HepG2 (cell line): ENCODE measurements at regions not wholly inside any gene's neighbourhood (a gene's known extent, or its start where the extent isn't known, plus 50 kb on each side); places are given as distances from the start of the nearest gene placed in this dataset.

ENCODE experiments used
- CAMTA2 ChIP-seq: sonication (generic); formaldehyde crosslinking; IDR thresholded peaks from 2 replicates; pipeline ENCODE4 v1.4.0; 2020; ENCODE audit warnings: mild to moderate bottlenecking, missing genetic modification reagents, borderline replicate concordance
- CHD2 ChIP-seq: IDR thresholded peaks from 2 replicates; pipeline ENCODE4 v1.6.1; 2011; ENCODE audit warnings: low read depth, low read length, improper control_type of control experiment
- CTCF ChIP-seq: sonication (generic); formaldehyde crosslinking; IDR thresholded peaks from 2 replicates; pipeline ENCODE4 v1.5.0; 2020; ENCODE audit warnings: mild to moderate bottlenecking, missing genetic modification reagents, moderate library complexity
- SP1 ChIP-seq, 2 experiments: fragments of 450-650 bp in 1 of 2; sonication (generic) in 1 of 2; formaldehyde crosslinking in 1 of 2; IDR thresholded peaks; 2 replicates each; pipeline versions ENCODE4 v1.4.0 to v1.6.1; 2016 to 2020; ENCODE audit warnings: missing genetic modification reagents in 1 of 2
- ZNF639 ChIP-seq: conservative IDR thresholded peaks from 2 replicates; pipeline ENCODE4 v1.6.1; 2018; ENCODE audit warnings: missing genetic modification reagents

- no peak for TF ChIP-seq CTCF (CRISPR knock-in tag)
- no peak for TF ChIP-seq CAMTA2
- no peak for TF ChIP-seq CHD2
- no peak for TF ChIP-seq SP1 (IDR thresholded peaks at IDR 0.05)
- no peak for TF ChIP-seq SP1 (CRISPR knock-in tag; IDR thresholded peaks at IDR 0.05)
- no peak for TF ChIP-seq ZNF639
Observed at GRCh38 chr13:73938372-73939070, 195.7 kb downstream of the KLF12 start.
